ENCODE measurements at regions not wholly inside any gene's neighbourhood (a gene's known extent, or its start where the extent isn't known, plus 50 kb on each side); places are given as distances from the start of the nearest gene placed in this dataset.

- TF ChIP-seq YY1 (IDR thresholded peaks at IDR 0.05; ENCODE audit: low read depth) (no peak), EGR1 (IDR thresholded peaks at IDR 0.05) (no peak), RAD21 (IDR thresholded peaks at IDR 0.05; ENCODE audit: low read depth) (no peak), ZBTB7A (IDR thresholded peaks at IDR 0.05; ENCODE audit: low read depth) (no peak)
Observed at GRCh38 chr1:56330391-56331026, 248.9 kb downstream of the PLPP3 start.
